ENCODE measurements at regions not wholly inside any gene's neighbourhood (a gene's known extent, or its start where the extent isn't known, plus 50 kb on each side); places are given as distances from the start of the nearest gene placed in this dataset.

GRCh38 chr7:131898418-131898817, 342.0 kb upstream of the PODXL start:
- Histone ChIP-seq H3K27ac (no peak overlapping the region), H3K9me3 (peaks cover 0 to 11% (median 1%) of the 10 kb centered on the region in 4 donors), H3K4me1 (no peaks in the 10 kb centered on the region), H3K36me3 (no peaks in the 10 kb centered on the region), H3K27me3 (no peaks in the 10 kb centered on the region), H3K4me3 (no peak overlapping the region)
- TF ChIP-seq POLR2A (IDR thresholded peaks at IDR 0.05) (no peak), CTCF (IDR thresholded peaks at IDR 0.05) (no peak), EP300 (IDR thresholded peaks at IDR 0.05) (no peak)
- no peak for DNase-seq (ENCODE audit: low spot score in 2 of 2)
- 33 to 36% methylated on average over 3 of the region's 3 CpGs for WGBS, 2 donors

DNA sequence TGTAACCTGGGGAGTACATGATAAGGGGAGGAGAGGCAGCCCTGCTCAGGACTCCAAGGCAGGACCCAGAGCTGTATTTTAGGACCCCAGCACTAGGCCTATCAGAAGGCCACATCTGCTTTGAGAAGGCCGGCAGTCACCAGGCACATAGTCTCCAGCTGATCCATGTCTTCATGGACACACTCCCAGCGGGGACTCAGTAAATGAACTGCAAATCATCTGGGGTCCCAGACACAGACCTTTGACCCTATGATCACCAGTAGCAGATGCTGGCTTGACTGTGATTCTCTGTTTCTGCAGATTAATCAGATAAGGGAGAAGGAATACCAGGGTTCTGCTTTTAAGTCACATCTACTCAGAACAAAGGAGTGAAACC, 341.4 kb upstream of the PODXL start:
- Histone ChIP-seq H3K4me3 (no peak overlapping the region), H3K36me3 (no peaks in the 10 kb centered on the region), H3K27me3 (no peaks in the 10 kb centered on the region), H3K9me3 (peaks cover 0 to 5% (median 0%) of the 10 kb centered on the region in 4 donors), H3K27ac (no peak overlapping the region), H3K4me1 (no peaks in the 10 kb centered on the region)
- WGBS, 2 donors, result 25 to 46% methylated on average over 2 of the region's 2 CpGs
- DNase-seq (ENCODE audit: low spot score in 2 of 2), result no peak
- TF ChIP-seq CTCF (IDR thresholded peaks at IDR 0.05) (no peak), EP300 (IDR thresholded peaks at IDR 0.05) (no peak), POLR2A (IDR thresholded peaks at IDR 0.05) (no peak)

GRCh38 chr7:131897016-131897789, 340.8 kb upstream of the PODXL start:
- 46 to 55% methylated on average over 5 to 6 of the region's 6 CpGs for WGBS, 2 donors
- Histone ChIP-seq H3K4me3 (no peak overlapping the region), H3K9me3 (peaks cover 0 to 2% (median 0%) of the 10 kb centered on the region in 4 donors), H3K27me3 (no peaks in the 10 kb centered on the region), H3K27ac (no peak overlapping the region), H3K36me3 (no peaks in the 10 kb centered on the region), H3K4me1 (no peaks in the 10 kb centered on the region)
- TF ChIP-seq CTCF (IDR thresholded peaks at IDR 0.05) (no peak), EP300 (IDR thresholded peaks at IDR 0.05) (no peak), POLR2A (IDR thresholded peaks at IDR 0.05) (no peak)
- DNase-seq (ENCODE audit: low spot score in 2 of 2), result no peak

GRCh38 chr7:131896165-131896863, 339.9 kb upstream of the PODXL start:
- 36 to 45% methylated on average over 7 of the region's 7 CpGs for WGBS, 2 donors
- Histone ChIP-seq H3K36me3 (no peaks in the 10 kb centered on the region), H3K9me3 (no peaks in the 10 kb centered on the region), H3K27me3 (no peaks in the 10 kb centered on the region), H3K4me3 (no peak overlapping the region), H3K4me1 (no peaks in the 10 kb centered on the region), H3K27ac (no peak overlapping the region)
- no peak for DNase-seq (ENCODE audit: low spot score in 2 of 2)
- TF ChIP-seq CTCF (IDR thresholded peaks at IDR 0.05) (no peak), POLR2A (IDR thresholded peaks at IDR 0.05) (no peak), EP300 (IDR thresholded peaks at IDR 0.05) (no peak)

GRCh38 chr7:131895541-131896164, 339.2 kb upstream of the PODXL start:
- TF ChIP-seq CTCF (IDR thresholded peaks at IDR 0.05) (no peak), POLR2A (IDR thresholded peaks at IDR 0.05) (no peak), EP300 (IDR thresholded peaks at IDR 0.05) (no peak)
- 49 to 77% methylated on average over 2 of the region's 2 CpGs for WGBS, 2 donors
- H3K27ac ChIP-seq, result no peak overlapping the region

More at GRCh38 chr7:131895541-131896164, 339.2 kb upstream of the PODXL start:
- no peak for DNase-seq (ENCODE audit: low spot score in 2 of 2)
- H3K27me3 ChIP-seq, result no peaks in the 10 kb centered on the region
- no peaks in the 10 kb centered on the region for H3K4me1 ChIP-seq
- H3K4me3 ChIP-seq, result no peak overlapping the region
- H3K36me3 ChIP-seq, result no peaks in the 10 kb centered on the region
- no peaks in the 10 kb centered on the region for H3K9me3 ChIP-seq
